ENCODE measurements at regions not wholly inside any gene's neighbourhood (a gene's known extent, or its start where the extent isn't known, plus 50 kb on each side); places are given as distances from the start of the nearest gene placed in this dataset.
A peak's percentile ranks its signal among the peaks of the same experiment; 100 is the strongest.

- no peak overlapping the region for H3K27ac Mint-ChIP-seq
- H3K4me1 Mint-ChIP-seq = no peaks in the 10 kb centered on the region
- no peak for DNase-seq
- intact Hi-C loops (cut with micrococcal nuclease) = no loop called here
- no peaks in the 10 kb centered on the region for H3K9me3 Mint-ChIP-seq
- no peaks in the 10 kb centered on the region for H3K36me3 Mint-ChIP-seq (ENCODE audit: low read depth)
- no peaks in the 10 kb centered on the region for H3K27me3 Mint-ChIP-seq
- no peak overlapping the region for H3K4me3 Mint-ChIP-seq
These were observed 261.7 kb downstream of the PARN start for GRCh38 chr16:14368399-14368798.

GRCh38 chr16:14366974-14367707 is 262.9 kb downstream of the PARN start:
- no peaks in the 10 kb centered on the region for H3K4me1 Mint-ChIP-seq
- no peaks in the 10 kb centered on the region for H3K36me3 Mint-ChIP-seq (ENCODE audit: low read depth)
- intact Hi-C loops (cut with micrococcal nuclease) = no loop called here
- H3K27ac Mint-ChIP-seq = no peak overlapping the region
- H3K9me3 Mint-ChIP-seq = no peaks in the 10 kb centered on the region
- H3K4me3 Mint-ChIP-seq = no peak overlapping the region
- no peak for DNase-seq
- no peaks in the 10 kb centered on the region for H3K27me3 Mint-ChIP-seq

GRCh38 chr16:14366447-14366846 is 263.6 kb downstream of the PARN start:
- H3K9me3 Mint-ChIP-seq = no peaks in the 10 kb centered on the region
- intact Hi-C loops (cut with micrococcal nuclease) = no loop called here

DNA sequence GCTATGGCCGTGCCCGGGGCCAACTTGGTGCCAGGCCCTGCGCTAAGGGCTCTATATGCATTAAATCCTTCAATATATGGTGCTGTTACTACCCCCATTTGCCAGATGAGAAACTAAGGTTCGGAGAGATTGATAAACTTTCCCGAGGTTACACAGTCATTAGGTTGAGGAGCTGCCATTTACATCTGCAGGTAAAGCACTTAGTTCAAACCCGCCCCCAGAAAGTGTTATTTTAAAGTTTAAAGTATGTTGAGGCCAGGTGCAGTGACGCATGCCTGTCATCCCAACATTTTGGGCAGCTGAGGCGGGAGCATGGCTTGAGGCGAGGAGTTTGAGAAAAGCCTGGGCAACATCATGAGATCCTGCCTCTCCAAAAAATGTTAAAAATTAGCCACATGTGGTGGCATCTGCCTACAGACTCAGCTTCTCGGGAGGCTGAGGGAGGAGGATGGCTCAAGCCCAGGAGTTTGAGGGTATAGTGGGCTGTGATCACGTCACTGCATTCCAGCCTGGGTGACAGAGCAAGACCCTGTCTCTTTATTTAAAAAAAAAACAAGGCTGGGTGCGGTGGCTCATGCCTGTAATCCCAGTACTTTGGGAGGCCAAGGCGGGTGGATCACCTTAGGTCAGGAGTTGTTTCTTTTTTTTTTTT is 264.7 kb downstream of the PARN start:
- H3K4me1 Mint-ChIP-seq = no peaks in the 10 kb centered on the region
- no peak overlapping the region for H3K27ac Mint-ChIP-seq
- H3K4me3 Mint-ChIP-seq = no peak overlapping the region
- no peaks in the 10 kb centered on the region for H3K36me3 Mint-ChIP-seq (ENCODE audit: low read depth)
- intact Hi-C loops (cut with micrococcal nuclease) = no loop called here
- DNase-seq = no peak
- peaks cover 2% of the 10 kb centered on the region for H3K27me3 Mint-ChIP-seq
- no peaks in the 10 kb centered on the region for H3K9me3 Mint-ChIP-seq

More at GRCh38 chr16:14366447-14366846, 263.6 kb downstream of the PARN start:
- H3K27me3 Mint-ChIP-seq = no peaks in the 10 kb centered on the region
- no peaks in the 10 kb centered on the region for H3K4me1 Mint-ChIP-seq
- no peak for DNase-seq
- no peaks in the 10 kb centered on the region for H3K36me3 Mint-ChIP-seq (ENCODE audit: low read depth)
- no peak overlapping the region for H3K27ac Mint-ChIP-seq
- H3K4me3 Mint-ChIP-seq = no peak overlapping the region

DNA sequence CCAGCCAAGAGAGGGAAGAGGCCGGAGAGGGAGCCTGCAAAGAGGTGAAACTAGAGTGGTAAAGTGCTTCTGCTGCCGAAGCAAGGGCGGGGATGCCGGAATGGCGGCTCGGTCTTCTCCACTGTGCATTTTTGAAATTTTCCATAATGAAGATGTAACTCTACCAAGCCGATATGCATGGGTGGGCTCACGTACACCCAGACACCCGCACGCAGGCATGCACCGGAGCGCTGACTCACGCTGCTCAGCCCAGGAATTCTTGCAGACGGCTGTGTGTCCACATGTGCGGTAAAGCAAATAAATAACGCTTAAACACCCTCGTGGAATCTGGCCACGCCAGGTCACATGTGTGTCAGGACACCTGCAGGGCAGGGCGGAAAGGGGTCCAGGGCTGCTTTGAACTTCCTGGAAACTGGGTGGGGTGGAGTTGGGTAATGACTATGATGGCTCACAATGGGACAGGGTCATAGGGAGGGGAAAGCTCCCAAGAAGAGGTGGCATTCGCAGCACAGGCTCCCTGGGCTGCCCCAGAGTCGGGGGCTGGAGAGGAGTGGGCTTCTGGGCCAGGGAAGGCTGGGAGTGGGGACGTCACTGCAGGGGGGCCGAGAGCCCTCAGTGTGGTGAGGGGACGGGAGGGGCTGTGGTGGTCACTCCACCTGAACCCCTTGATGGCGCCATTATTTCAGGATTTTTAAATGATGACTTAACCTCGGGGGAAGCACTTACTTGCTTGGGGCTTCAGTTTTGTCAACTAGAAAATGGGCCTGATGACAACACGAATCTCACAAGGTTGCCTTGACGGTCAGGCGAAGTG is 265.5 kb downstream of the PARN start:
- H3K27me3 Mint-ChIP-seq = peaks cover 2% of the 10 kb centered on the region
- H3K27ac Mint-ChIP-seq = no peak overlapping the region
- DNase-seq = no peak
- intact Hi-C loops (cut with micrococcal nuclease) = no loop called here
- H3K9me3 Mint-ChIP-seq = no peaks in the 10 kb centered on the region
- H3K4me3 Mint-ChIP-seq = no peak overlapping the region
- no peaks in the 10 kb centered on the region for H3K36me3 Mint-ChIP-seq (ENCODE audit: low read depth)
- no peaks in the 10 kb centered on the region for H3K4me1 Mint-ChIP-seq

GRCh38 chr16:14364112-14364385 is 266.0 kb downstream of the PARN start:
- no peak for DNase-seq
- intact Hi-C loops (cut with micrococcal nuclease) = no loop called here
- H3K27ac Mint-ChIP-seq = no peak overlapping the region
- H3K4me3 Mint-ChIP-seq = no peak overlapping the region
- no peaks in the 10 kb centered on the region for H3K36me3 Mint-ChIP-seq (ENCODE audit: low read depth)
- no peaks in the 10 kb centered on the region for H3K9me3 Mint-ChIP-seq
- peaks cover 3% of the 10 kb centered on the region for H3K27me3 Mint-ChIP-seq
- no peaks in the 10 kb centered on the region for H3K4me1 Mint-ChIP-seq

DNA sequence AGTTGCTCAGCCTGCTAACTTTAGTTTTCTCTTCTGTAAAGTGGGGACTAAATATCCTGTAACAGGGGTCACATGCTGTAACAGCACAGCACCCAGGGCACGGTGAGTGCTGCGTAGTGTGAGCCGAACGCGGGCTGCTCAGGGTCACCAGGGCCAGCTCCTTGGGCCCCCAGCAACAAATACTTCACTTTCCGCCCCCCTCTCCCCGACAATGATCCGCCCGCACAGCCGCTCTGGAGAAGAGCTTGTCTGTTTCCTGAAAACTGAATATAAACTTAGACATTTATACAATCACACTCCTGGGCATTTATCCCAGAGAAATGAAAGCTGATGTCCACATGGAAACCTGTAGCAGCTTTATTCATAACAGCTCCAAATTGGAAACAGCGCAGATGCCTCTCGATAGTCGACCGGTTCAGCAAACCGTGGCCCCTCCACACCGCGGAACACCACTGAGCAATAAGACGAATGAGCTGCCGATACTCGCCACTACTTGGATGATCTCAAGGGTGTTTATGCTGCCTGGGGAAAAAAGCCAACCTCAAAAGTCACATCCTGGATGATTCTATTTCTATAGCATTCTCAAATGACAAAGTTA is 267.2 kb downstream of the PARN start:
- H3K27me3 Mint-ChIP-seq = peaks cover 10% of the 10 kb centered on the region
- intact Hi-C loops (cut with micrococcal nuclease) = no loop called here
- H3K36me3 Mint-ChIP-seq (ENCODE audit: low read depth) = no peaks in the 10 kb centered on the region
- no peak overlapping the region for H3K4me3 Mint-ChIP-seq
- no peak for DNase-seq
- no peak overlapping the region for H3K27ac Mint-ChIP-seq
- no peaks in the 10 kb centered on the region for H3K4me1 Mint-ChIP-seq
- no peaks in the 10 kb centered on the region for H3K9me3 Mint-ChIP-seq

DNA sequence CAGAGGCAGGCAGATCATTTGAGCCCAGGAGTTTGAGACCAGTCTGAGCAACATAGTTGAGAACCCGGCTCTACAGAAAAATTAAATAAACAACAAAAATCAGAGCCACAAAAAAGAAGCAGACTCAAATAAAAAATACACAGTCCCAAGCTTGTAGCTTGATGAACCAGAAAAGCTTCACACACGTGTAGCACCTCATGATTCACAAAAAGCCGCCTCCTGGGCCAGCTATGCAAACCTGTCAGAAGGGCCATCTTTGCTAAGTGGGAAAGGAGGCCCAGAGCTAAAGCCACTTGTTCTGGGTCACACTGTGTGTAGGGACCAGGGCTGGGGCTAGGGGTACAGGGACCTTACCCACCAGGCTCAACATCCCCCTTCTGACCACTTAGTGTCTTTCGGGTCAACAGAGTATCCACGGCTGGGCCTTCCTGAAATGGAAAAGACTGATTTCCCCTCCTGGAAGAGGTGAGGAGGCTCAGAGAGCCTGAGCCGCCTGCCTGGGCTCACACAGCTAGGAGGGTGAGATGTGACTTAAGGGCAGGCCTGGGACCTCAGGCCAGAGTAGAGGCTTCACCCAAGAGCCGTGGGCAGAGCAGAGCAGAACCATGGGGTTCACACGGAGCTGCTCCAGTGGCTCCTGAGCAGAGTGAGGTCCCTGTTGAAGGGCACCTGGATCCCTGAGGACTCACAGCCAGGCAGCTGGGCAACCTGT is 269.6 kb downstream of the PARN start:
- Mint-ChIP-seq H3K4me1 (peaks cover under 1% of the 10 kb centered on the region), H3K27ac (no peak overlapping the region), H3K4me3 (no peak overlapping the region), H3K36me3 (ENCODE audit: low read depth) (no peaks in the 10 kb centered on the region), H3K27me3 (peaks cover 12% of the 10 kb centered on the region), H3K9me3 (no peaks in the 10 kb centered on the region)
- no peak for DNase-seq
- intact Hi-C loops (cut with micrococcal nuclease) = no loop called here

GRCh38 chr16:14358697-14359305 is 271.3 kb downstream of the PARN start:
- H3K27me3 Mint-ChIP-seq = peaks cover 17% of the 10 kb centered on the region
- no peak overlapping the region for H3K4me3 Mint-ChIP-seq

GRCh38 chr16:14357328-14357727 is 272.7 kb downstream of the PARN start:
- Mint-ChIP-seq H3K4me1 (peaks cover 9% of the 10 kb centered on the region), H3K4me3 (no peak overlapping the region), H3K36me3 (ENCODE audit: low read depth) (no peaks in the 10 kb centered on the region), H3K27ac (no peak overlapping the region), H3K9me3 (no peaks in the 10 kb centered on the region), H3K27me3 (peaks cover 17% of the 10 kb centered on the region)
- DNase-seq = no peak
- intact Hi-C loops (cut with micrococcal nuclease) = no loop called here

More at GRCh38 chr16:14358697-14359305, 271.3 kb downstream of the PARN start:
- no peak overlapping the region for H3K27ac Mint-ChIP-seq
- intact Hi-C loops (cut with micrococcal nuclease) = no loop called here
- H3K36me3 Mint-ChIP-seq (ENCODE audit: low read depth) = no peaks in the 10 kb centered on the region
- H3K9me3 Mint-ChIP-seq = no peaks in the 10 kb centered on the region
- peaks cover 7% of the 10 kb centered on the region for H3K4me1 Mint-ChIP-seq
- DNase-seq = no peak

DNA sequence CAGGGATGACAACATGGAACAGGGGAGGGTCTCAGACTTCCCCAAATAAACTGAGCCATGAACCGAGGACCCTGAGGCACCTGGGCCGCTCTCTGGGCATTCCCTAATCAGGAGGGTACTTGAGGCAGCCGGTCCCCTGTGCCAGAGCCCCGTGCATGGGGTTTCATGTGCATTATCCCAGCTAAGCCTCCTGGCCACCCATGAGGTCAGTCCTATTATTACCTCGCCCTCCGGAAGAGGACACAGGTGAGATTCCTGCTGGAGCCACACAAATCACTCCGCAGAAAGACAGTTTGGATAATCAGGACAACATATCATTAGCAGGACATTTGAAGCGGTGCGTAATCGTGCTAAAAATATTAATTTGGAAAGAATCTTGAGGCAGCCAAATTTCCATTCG is 274.0 kb downstream of the PARN start:
- H3K4me1 Mint-ChIP-seq = peaks cover 9% of the 10 kb centered on the region
- DNase-seq = no peak
- intact Hi-C loops (cut with micrococcal nuclease) = no loop called here
- peaks cover 18% of the 10 kb centered on the region for H3K27me3 Mint-ChIP-seq
- H3K27ac Mint-ChIP-seq = no peak overlapping the region
- no peak overlapping the region for H3K4me3 Mint-ChIP-seq
- H3K36me3 Mint-ChIP-seq (ENCODE audit: low read depth) = no peaks in the 10 kb centered on the region
- no peaks in the 10 kb centered on the region for H3K9me3 Mint-ChIP-seq

- Mint-ChIP-seq H3K4me3 (peak overlapping the region; percentile 54), H3K4me1 (peaks cover 9% of the 10 kb centered on the region), H3K27me3 (peaks cover 18% of the 10 kb centered on the region), H3K27ac (no peak overlapping the region), H3K36me3 (ENCODE audit: low read depth) (no peaks in the 10 kb centered on the region), H3K9me3 (no peaks in the 10 kb centered on the region)
- intact Hi-C loops (cut with micrococcal nuclease) = no loop called here
- peak; percentile 80 for DNase-seq
These were observed 275.3 kb downstream of the PARN start for GRCh38 chr16:14354561-14355351.

DNA sequence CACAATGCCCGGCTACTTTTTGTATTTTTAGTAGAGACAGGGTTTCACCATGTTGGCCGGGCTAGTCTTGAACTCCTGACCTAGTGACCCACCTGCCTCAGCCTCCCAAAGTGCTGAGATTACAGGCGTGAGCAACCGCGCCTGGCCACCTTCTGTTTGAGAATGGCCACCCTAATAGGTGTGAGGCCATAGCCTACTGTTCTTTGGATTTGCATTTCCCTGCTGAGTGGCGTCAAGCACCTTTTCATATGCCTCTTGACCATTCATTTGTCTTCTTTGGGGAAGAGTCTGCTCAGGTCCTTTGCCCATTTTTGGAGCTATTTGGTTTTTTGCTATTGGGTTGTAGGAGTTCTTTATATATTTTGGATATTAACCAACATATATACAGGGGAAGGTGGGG is 276.7 kb downstream of the PARN start:
- no peaks in the 10 kb centered on the region for H3K36me3 Mint-ChIP-seq (ENCODE audit: low read depth)
- peaks cover 14% of the 10 kb centered on the region for H3K27me3 Mint-ChIP-seq
- no peak overlapping the region for H3K27ac Mint-ChIP-seq
- intact Hi-C loops (cut with micrococcal nuclease) = no loop called here
- H3K4me1 Mint-ChIP-seq = peaks cover 9% of the 10 kb centered on the region
- no peaks in the 10 kb centered on the region for H3K9me3 Mint-ChIP-seq
- H3K4me3 Mint-ChIP-seq = no peak overlapping the region
- no peak for DNase-seq
